ENCODE measurements at regions not wholly inside any gene's neighbourhood (a gene's known extent, or its start where the extent isn't known, plus 50 kb on each side); places are given as distances from the start of the nearest gene placed in this dataset.

GRCh38 chr4:24116107-24116506 is 226.3 kb upstream of the PPARGC1A start:
- Mint-ChIP-seq H3K27me3 (no peaks in the 10 kb centered on the region), H3K4me3 (no peak overlapping the region), H3K4me1 (ENCODE audit: low read depth) (no peaks in the 10 kb centered on the region), H3K36me3 (ENCODE audit: low read depth) (no peaks in the 10 kb centered on the region), H3K27ac (no peak overlapping the region), H3K9me3 (no peaks in the 10 kb centered on the region)
- intact Hi-C loops (cut with micrococcal nuclease) = no loop called here
- no peak for DNase-seq
- no peak for TF ChIP-seq CTCF (IDR thresholded peaks at IDR 0.05)
- ATAC-seq = no peak
- POLR2A ChIA-PET = no interaction called here
- CTCF ChIA-PET = interaction anchor here (0.6 kb wide), 1 partner anchor 1910 kb away, joined by 3 read pairs; no protein-coding TSS in a partner anchor

DNA sequence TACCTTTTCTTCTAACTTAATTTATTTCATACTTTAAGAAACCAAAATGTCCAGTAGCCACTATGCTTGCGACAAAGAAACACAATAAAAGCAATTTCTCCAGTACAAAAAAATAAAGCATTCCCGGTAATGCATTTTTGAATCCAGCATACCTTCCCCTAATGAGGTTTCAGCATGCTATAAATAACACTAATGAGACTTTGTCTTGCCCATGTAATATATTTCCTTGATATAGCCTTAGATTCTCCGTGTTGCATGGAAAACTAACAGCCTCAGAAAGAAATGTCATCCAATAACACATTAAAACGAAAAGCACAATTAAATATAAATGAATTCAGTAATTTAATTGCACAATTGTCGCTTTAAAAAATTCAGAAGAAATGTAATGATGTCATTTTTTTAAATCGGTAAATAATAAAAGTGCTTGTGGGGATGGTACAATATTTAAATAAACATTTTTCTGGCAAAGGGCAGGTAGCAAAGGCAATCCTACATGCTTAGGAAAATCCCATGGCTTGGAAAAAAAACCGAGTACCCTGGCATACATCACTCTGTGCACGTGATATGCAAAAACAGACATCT is 225.2 kb upstream of the PPARGC1A start:
- DNase-seq (no peak), ATAC-seq (no peak)
- no peaks in the 10 kb centered on the region for H3K27me3 Mint-ChIP-seq
- H3K4me3 Mint-ChIP-seq = no peak overlapping the region
- intact Hi-C loops (cut with micrococcal nuclease) = no loop called here
- H3K27ac Mint-ChIP-seq = no peak overlapping the region
- H3K4me1 Mint-ChIP-seq (ENCODE audit: low read depth) = no peaks in the 10 kb centered on the region
- no peaks in the 10 kb centered on the region for H3K36me3 Mint-ChIP-seq (ENCODE audit: low read depth)
- POLR2A ChIA-PET = no interaction called here
- CTCF ChIA-PET = no interaction called here
- peaks cover under 1% of the 10 kb centered on the region for H3K9me3 Mint-ChIP-seq
- TF ChIP-seq CTCF (IDR thresholded peaks at IDR 0.05) = no peak

DNA sequence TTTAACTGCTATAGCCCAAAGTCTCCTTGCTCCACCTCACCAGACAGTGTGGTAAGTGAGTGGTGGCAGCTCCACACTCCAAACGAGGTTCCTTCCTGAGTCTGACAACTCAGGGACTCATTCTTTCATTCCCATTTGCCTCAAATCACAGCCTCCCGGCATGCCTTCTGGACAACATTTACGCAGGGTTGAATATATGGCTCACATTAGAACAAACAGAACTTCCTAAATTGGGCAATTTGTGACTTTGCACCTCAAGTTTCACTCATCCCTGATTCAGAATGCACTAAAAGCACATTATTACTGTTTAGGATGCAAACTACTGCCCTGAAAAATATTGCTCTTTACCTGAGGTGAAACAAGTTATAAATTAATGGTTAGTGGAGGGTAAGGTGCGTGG is 224.6 kb upstream of the PPARGC1A start:
- ChIA-PET POLR2A (no interaction called here), CTCF (no interaction called here)
- intact Hi-C loops (cut with micrococcal nuclease) = no loop called here
- Mint-ChIP-seq H3K4me3 (no peak overlapping the region), H3K27ac (no peak overlapping the region), H3K4me1 (ENCODE audit: low read depth) (no peaks in the 10 kb centered on the region), H3K27me3 (no peaks in the 10 kb centered on the region), H3K36me3 (ENCODE audit: low read depth) (no peaks in the 10 kb centered on the region), H3K9me3 (peaks cover 2% of the 10 kb centered on the region)
- no peak for DNase-seq
- no peak for TF ChIP-seq CTCF (IDR thresholded peaks at IDR 0.05)
- no peak for ATAC-seq

- TF ChIP-seq CTCF (IDR thresholded peaks at IDR 0.05) = no peak
- Mint-ChIP-seq H3K9me3 (peaks cover 2% of the 10 kb centered on the region), H3K4me1 (ENCODE audit: low read depth) (no peaks in the 10 kb centered on the region), H3K27ac (no peak overlapping the region), H3K27me3 (no peaks in the 10 kb centered on the region), H3K4me3 (no peak overlapping the region), H3K36me3 (ENCODE audit: low read depth) (no peaks in the 10 kb centered on the region)
- ChIA-PET POLR2A (no interaction called here), CTCF (no interaction called here)
- no peak for DNase-seq
- intact Hi-C loops (cut with micrococcal nuclease) = no loop called here
- no peak for ATAC-seq
These were observed 222.6 kb upstream of the PPARGC1A start for GRCh38 chr4:24112466-24112865.

DNA sequence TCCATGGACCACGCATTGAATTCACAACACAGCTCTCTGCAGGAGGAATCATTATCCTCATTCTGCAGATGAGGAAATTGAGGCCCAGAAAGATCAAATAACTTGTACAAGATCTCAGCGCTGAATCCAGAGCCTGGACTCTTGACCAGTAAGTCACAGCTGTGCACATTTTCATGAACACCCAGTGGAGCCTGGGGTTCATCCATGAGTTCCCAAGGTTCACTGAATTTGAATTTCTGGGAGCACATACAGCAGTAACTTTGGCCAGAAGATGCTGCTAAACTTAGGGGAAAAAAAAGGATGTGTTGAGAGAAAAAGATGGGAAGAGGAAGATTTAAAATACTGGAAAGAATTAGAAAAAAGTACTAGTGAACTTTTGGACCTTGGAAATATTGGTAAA is 218.7 kb upstream of the PPARGC1A start:
- Mint-ChIP-seq H3K4me1 (ENCODE audit: low read depth) (no peaks in the 10 kb centered on the region), H3K4me3 (no peak overlapping the region), H3K9me3 (peaks cover 2% of the 10 kb centered on the region), H3K27ac (no peak overlapping the region), H3K27me3 (no peaks in the 10 kb centered on the region), H3K36me3 (ENCODE audit: low read depth) (no peaks in the 10 kb centered on the region)
- POLR2A ChIA-PET = no interaction called here
- CTCF ChIA-PET = no interaction called here
- DNase-seq (no peak), ATAC-seq (no peak)
- no peak for TF ChIP-seq CTCF (IDR thresholded peaks at IDR 0.05)
- intact Hi-C loops (cut with micrococcal nuclease) = no loop called here
